Heart left ventricle (tissue), 16 donors: ENCODE measurements at regions not wholly inside any gene's neighbourhood (a gene's known extent, or its start where the extent isn't known, plus 50 kb on each side); places are given as distances from the start of the nearest gene placed in this dataset.

ENCODE experiments used
- ATAC-seq, 4 donors: fragments of 200-7000 bp; cut with Tn5 transposase; one replicate each; pipeline ENCODE4 v1.9.1; 2020 to 2022; ENCODE audit warnings: moderate library complexity in 4 of 4, mild to moderate bottlenecking in 3 of 4, moderate number of reproducible peaks in 1 of 4
- DNase-seq, 5 donors: peaks; one replicate each; pipeline ENCODE4 v3.0.0-alpha.2; 2020
- H3K27ac ChIP-seq, 12 donors: fragments of 200-600 bp; sonication (generic) in 4 of 12; one replicate each; pipeline versions ENCODE4 v1.5.0 to v1.8.0; 2016 to 2022; ENCODE audit warnings: mild to moderate bottlenecking in 2 of 12
- H3K27me3 ChIP-seq, 9 donors: fragments of 200-600 bp; sonication (generic) in 2 of 9; one replicate each; pipeline versions ENCODE4 v1.5.1 to v1.8.0; 2016 to 2022; ENCODE audit warnings: mild to moderate bottlenecking in 3 of 9
- H3K36me3 ChIP-seq, 9 donors: fragments of 200-600 bp; sonication (generic) in 2 of 9; one replicate each; pipeline versions ENCODE4 v1.5.0 to v1.8.0; 2018 to 2022; ENCODE audit warnings: mild to moderate bottlenecking in 2 of 9
- H3K4me1 ChIP-seq, 12 donors: fragments of 200-600 bp; sonication (generic) in 4 of 12; one replicate each; pipeline versions ENCODE4 v1.5.0 to v1.8.0; 2016 to 2022; ENCODE audit warnings: mild to moderate bottlenecking in 3 of 12
- H3K4me3 ChIP-seq, 12 donors: fragments of 200-600 bp; sonication (generic) in 4 of 12; one replicate each; pipeline versions ENCODE4 v1.5.0 to v1.8.0; 2017 to 2022; ENCODE audit warnings: mild to moderate bottlenecking in 9 of 12, moderate library complexity in 4 of 12
- H3K9me3 ChIP-seq, 12 donors: fragments of 200-600 bp; sonication (generic) in 4 of 12; one replicate each; pipeline versions ENCODE4 v1.5.0 to v1.8.0; 2016 to 2022; ENCODE audit warnings: mild to moderate bottlenecking in 1 of 12
- POLR2A ChIP-seq, 2 donors: fragments of 450-650 bp; IDR thresholded peaks; one replicate each; pipeline ENCODE4 v1.6.1; 2017; ENCODE audit warnings: antibody characterized with exemption in 2 of 2, mild to moderate bottlenecking in 2 of 2, moderate library complexity in 2 of 2
- WGBS, 4 donors: extraction: QIAGEN DNeasy Blood & Tissue Kit in 2 of 4; methylation state at CpG; one replicate each; pipeline versions ENCODE4 v1.1.5 to v1.1.7; 2013 to 2018; 5-methylcytosine and 5-hydroxymethylcytosine counted together
- intact Hi-C, 10 donors: fragments of 100-400 bp; cut with DNase I; formaldehyde crosslinking; loops; one replicate each; pipeline versions ENCODE4 v1.11.1 to v1.14.2; 2022
- TF ChIP-seq, protein P1 (sequence below), 12 donors: fragments of 200-600 bp; sonication (generic) in 4 of 12; IDR thresholded peaks; one replicate each; pipeline versions ENCODE4 v1.5.0 to v1.8.0; 2018 to 2022; ENCODE audit warnings: antibody characterized with exemption in 12 of 12, mild to moderate bottlenecking in 5 of 12
- donor health status: ischemic (EF 13 %, LVEDD 7.1; RV severe dilation, severe dysfunction).
- donor health status: healthy with polysubstance abuse.
- donor health status: DM: no; HTN: yes; CAD: no.
- donor health status: DM: no; HTN: no; CAD: no.
- donor health status: ischemic (EF 25% LVEDD 6.9; RV normal size, moderate dysfunction).
- donor health status: ischemic (EF 25% LVEDD 5.7; RV mildly dilated, moderate dysfunction).
- donor health status: healthy.
- donor health status: DM: yes; HTN: yes; CAD: no.
- donor health status: ischemic (EF 35%, LVEDD 5.7; RV mildly dilated, moderate dysfunction).
- donor health status: nonischemic (EF 11% LVEDD 7.7; RV severe dilation, severe dysfunction).
- donor health status: DM: yes; HTN: yes; CAD: no.
- donor health status: PGD.
- donor health status: ischemic (EF 29% LVEDD 5.4; RV normal size, mild dysfunction).
- donor health status: nonischemic (EF 23%, LVEDD 6.1; RV moderate dilation, normal function).

DNA sequence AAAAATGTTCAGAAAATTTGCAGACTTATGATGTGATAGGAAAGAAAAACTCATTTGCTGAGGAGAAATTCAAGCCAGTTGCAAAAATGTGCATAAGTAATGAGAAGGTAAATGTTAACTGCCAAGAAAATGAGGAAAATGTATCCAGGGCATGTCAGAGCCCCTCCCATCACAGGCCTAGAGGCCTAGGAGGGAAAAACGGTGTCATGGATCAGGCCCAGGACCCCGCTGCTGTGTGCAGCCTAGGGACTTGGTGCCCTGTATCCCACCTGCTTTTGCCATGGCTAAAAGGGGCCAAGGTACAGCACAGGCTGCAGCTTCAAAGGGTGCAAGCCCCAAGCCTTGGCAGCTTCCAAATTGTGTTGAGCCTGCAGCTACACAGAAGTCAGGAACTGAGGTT, 214.0 kb upstream of the ADGRL4 start:
- H3K4me3 ChIP-seq, result no peak overlapping the region
- 84 to 91% (median 85%) methylated on average over 2 of the region's 2 CpGs for WGBS, 4 donors
- H3K36me3 ChIP-seq, result no peaks in the 10 kb centered on the region
- DNase-seq, result no peak
- H3K9me3 ChIP-seq, result peaks cover 0 to 15% (median 5%) of the 10 kb centered on the region in 12 donors
- ATAC-seq, result no peak
- TF ChIP-seq POLR2A (IDR thresholded peaks at IDR 0.05), result no peak
- TF ChIP-seq, protein P1, sequence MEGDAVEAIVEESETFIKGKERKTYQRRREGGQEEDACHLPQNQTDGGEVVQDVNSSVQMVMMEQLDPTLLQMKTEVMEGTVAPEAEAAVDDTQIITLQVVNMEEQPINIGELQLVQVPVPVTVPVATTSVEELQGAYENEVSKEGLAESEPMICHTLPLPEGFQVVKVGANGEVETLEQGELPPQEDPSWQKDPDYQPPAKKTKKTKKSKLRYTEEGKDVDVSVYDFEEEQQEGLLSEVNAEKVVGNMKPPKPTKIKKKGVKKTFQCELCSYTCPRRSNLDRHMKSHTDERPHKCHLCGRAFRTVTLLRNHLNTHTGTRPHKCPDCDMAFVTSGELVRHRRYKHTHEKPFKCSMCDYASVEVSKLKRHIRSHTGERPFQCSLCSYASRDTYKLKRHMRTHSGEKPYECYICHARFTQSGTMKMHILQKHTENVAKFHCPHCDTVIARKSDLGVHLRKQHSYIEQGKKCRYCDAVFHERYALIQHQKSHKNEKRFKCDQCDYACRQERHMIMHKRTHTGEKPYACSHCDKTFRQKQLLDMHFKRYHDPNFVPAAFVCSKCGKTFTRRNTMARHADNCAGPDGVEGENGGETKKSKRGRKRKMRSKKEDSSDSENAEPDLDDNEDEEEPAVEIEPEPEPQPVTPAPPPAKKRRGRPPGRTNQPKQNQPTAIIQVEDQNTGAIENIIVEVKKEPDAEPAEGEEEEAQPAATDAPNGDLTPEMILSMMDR (IDR thresholded peaks at IDR 0.05), result no peak
- H3K4me1 ChIP-seq, result no peaks in the 10 kb centered on the region
- H3K27me3 ChIP-seq, result no peaks in the 10 kb centered on the region
- no peak overlapping the region for H3K27ac ChIP-seq
- intact Hi-C loops, result no loop called here

DNA sequence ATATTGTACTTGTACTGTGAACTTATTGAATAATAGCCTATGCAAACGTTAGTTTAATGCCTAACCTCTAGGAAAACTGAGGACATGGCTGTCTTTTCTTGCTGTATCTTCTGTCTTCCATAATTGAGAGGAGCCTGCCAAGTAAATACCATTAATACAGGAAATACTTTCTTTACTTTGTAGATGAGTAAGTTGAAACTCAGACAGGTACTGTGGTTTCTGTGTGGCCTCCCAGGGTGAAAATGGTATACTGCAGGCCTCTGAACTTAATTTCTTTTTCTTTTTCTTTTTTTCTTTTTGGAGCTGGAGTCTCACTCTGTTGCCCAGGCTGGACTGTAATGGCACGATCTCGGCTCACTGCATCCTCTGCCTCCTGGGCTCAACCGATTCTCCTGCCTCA, 208.8 kb upstream of the ADGRL4 start:
- DNase-seq, result no peak
- Histone ChIP-seq H3K36me3 (no peaks in the 10 kb centered on the region), H3K27ac (no peak overlapping the region), H3K4me1 (no peaks in the 10 kb centered on the region), H3K9me3 (peaks cover 0 to 4% (median 0%) of the 10 kb centered on the region in 12 donors), H3K27me3 (no peaks in the 10 kb centered on the region), H3K4me3 (no peak overlapping the region)
- WGBS, 4 donors, result 83 to 90% (median 87%) methylated on average over 4 of the region's 4 CpGs
- intact Hi-C loops, result no loop called here
- no peak for ATAC-seq
- no peak for TF ChIP-seq POLR2A (IDR thresholded peaks at IDR 0.05)
- TF ChIP-seq, protein P1 (IDR thresholded peaks at IDR 0.05), result no peak

DNA sequence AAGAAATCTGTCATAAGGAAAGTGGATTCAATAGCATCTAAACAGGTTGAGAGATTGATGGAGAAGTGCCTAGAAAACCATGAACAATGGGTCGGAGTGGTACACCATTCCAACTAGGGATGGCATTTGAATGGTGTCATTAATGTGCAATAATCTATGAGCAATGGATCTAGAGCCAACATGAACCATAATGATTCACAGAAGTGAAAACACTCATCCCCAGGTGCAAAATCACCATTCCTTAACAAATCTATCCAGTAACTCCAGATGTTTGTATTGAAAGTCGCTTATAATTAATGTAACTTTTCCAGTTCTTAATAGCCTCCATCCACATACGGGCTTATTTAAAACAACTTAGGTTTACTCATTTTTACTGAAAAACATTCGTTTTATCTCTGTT, 201.3 kb upstream of the ADGRL4 start:
- 81 to 86% (median 84%) methylated on average over 4 of the region's 4 CpGs for WGBS, 4 donors
- Histone ChIP-seq H3K4me3 (no peak overlapping the region), H3K27ac (no peak overlapping the region), H3K9me3 (no peaks in the 10 kb centered on the region), H3K36me3 (no peaks in the 10 kb centered on the region), H3K4me1 (no peaks in the 10 kb centered on the region), H3K27me3 (no peaks in the 10 kb centered on the region)
- ATAC-seq, result no peak
- DNase-seq, result no peak
- intact Hi-C loops, result no loop called here
- TF ChIP-seq, protein P1 (IDR thresholded peaks at IDR 0.05), result no peak
- no peak for TF ChIP-seq POLR2A (IDR thresholded peaks at IDR 0.05)

DNA sequence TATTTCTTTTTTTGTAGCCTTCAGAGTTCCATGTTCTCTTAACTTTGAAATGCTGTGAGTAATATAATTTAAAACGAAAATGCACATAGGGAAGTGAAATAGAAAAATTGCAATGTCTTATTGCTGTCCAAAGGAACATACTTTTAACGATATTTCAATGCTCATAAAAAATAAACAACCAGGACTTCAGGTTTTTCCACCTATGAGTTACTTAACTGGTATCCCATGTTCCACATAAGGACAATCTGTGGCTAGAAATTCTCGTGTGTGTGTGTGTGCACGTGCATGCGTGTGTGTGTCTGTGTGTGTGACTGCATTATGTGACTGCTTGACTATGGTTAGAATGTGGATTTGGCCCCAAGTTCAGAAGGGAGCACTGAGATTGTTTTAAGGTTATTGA, 200.8 kb upstream of the ADGRL4 start:
- Histone ChIP-seq H3K27ac (no peak overlapping the region), H3K9me3 (no peaks in the 10 kb centered on the region), H3K36me3 (no peaks in the 10 kb centered on the region), H3K4me1 (no peaks in the 10 kb centered on the region), H3K4me3 (no peak overlapping the region), H3K27me3 (no peaks in the 10 kb centered on the region)
- intact Hi-C loops, result no loop called here
- DNase-seq (no peak), ATAC-seq (no peak)
- TF ChIP-seq POLR2A (IDR thresholded peaks at IDR 0.05), result no peak
- TF ChIP-seq, protein P1 (IDR thresholded peaks at IDR 0.05), result no peak
- WGBS, 4 donors, result 87 to 92% (median 88%) methylated on average over 5 of the region's 5 CpGs
